Liver (tissue), 8 donors: ENCODE measurements at regions not wholly inside any gene's neighbourhood (a gene's known extent, or its start where the extent isn't known, plus 50 kb on each side); places are given as distances from the start of the nearest gene placed in this dataset.
"Not testable (repeated sequence)": the region's sequence is repeated elsewhere in the genome, so short reads cannot be mapped to it uniquely, and the experiment has no call there.

Experiments
- DNase-seq: peaks from one replicate; pipeline ENCODE4 v3.0.0-alpha.2; 2017; ENCODE audit warnings: low spot score
- H3K27ac ChIP-seq, 2 donors: one replicate each; pipeline ENCODE4 v1.7.0; 2013; ENCODE audit warnings: inconsistent platforms in 2 of 2, low read length in 2 of 2, control low read depth in 1 of 2, low read depth in 1 of 2, mild to moderate bottlenecking in 1 of 2
- H3K27me3 ChIP-seq, 4 donors: one replicate each; pipeline versions ENCODE4 v1.6.1 to v1.7.0; 2013; ENCODE audit warnings: low read length in 3 of 4, inconsistent platforms in 1 of 4, mild to moderate bottlenecking in 1 of 4, moderate library complexity in 1 of 4; ENCODE audit not compliant: control insufficient read depth in 4 of 4, insufficient read depth in 4 of 4
- H3K36me3 ChIP-seq, 4 donors: one replicate each; pipeline versions ENCODE4 v1.6.1 to v1.7.0; 2013; ENCODE audit warnings: low read length in 3 of 4, mild to moderate bottlenecking in 3 of 4, low read depth in 1 of 4, moderate library complexity in 1 of 4; ENCODE audit not compliant: control insufficient read depth in 4 of 4, insufficient read depth in 3 of 4
- H3K4me1 ChIP-seq, 4 donors: one replicate each; pipeline versions ENCODE4 v1.6.1 to v1.7.0; 2013; ENCODE audit warnings: low read length in 3 of 4, mild to moderate bottlenecking in 3 of 4, moderate library complexity in 1 of 4; ENCODE audit not compliant: control insufficient read depth in 4 of 4, insufficient read depth in 4 of 4
- H3K4me3 ChIP-seq, 3 donors: one replicate each; pipeline versions ENCODE4 v1.6.1 to v1.7.0; 2013; ENCODE audit warnings: low read length in 3 of 3, control low read depth in 1 of 3, low read depth in 1 of 3, mild to moderate bottlenecking in 1 of 3
- H3K9ac ChIP-seq, 2 donors: one replicate each; pipeline ENCODE4 v1.7.0; 2013; ENCODE audit warnings: low read length in 2 of 2, mild to moderate bottlenecking in 2 of 2, moderate library complexity in 2 of 2, control low read depth in 1 of 2, low read depth in 1 of 2
- H3K9me3 ChIP-seq, 4 donors: one replicate each; pipeline versions ENCODE4 v1.6.1 to v1.7.0; 2013; ENCODE audit warnings: low read length in 3 of 4; ENCODE audit not compliant: control insufficient read depth in 4 of 4
- CTCF ChIP-seq: fragments of 150-350 bp; IDR thresholded peaks from 2 replicates; pipeline ENCODE4 v1.5.1; 2017; ENCODE audit warnings: improper control_type of control experiment, low read depth, low read length; ENCODE audit not compliant: missing input control
- FOXA2 ChIP-seq: IDR thresholded peaks from 2 replicates; pipeline ENCODE4 v1.6.1; 2016; ENCODE audit warnings: antibody characterized with exemption
- HNF4A ChIP-seq, 2 donors: conservative IDR thresholded peaks; 2 replicates each; pipeline ENCODE4 v1.6.1; 2016; ENCODE audit warnings: antibody characterized with exemption in 2 of 2, mild to moderate bottlenecking in 2 of 2
- MAX ChIP-seq: IDR thresholded peaks from 2 replicates; pipeline ENCODE4 v1.6.1; 2016; ENCODE audit warnings: antibody characterized with exemption
- NR2F2 ChIP-seq: IDR thresholded peaks from 2 replicates; pipeline ENCODE4 v1.6.1; 2016; ENCODE audit warnings: antibody characterized with exemption
- YY1 ChIP-seq: IDR thresholded peaks from 2 replicates; pipeline ENCODE4 v1.6.1; 2016; ENCODE audit warnings: antibody characterized with exemption, mild to moderate bottlenecking
- ZBTB33 ChIP-seq: IDR thresholded peaks from 2 replicates; pipeline ENCODE4 v1.6.1; 2016; ENCODE audit warnings: antibody characterized with exemption
- WGBS: extraction: QIAGEN DNeasy Blood & Tissue Kit; methylation state at CpG from one replicate; pipeline ENCODE4 v1.1.7; 2013; 5-methylcytosine and 5-hydroxymethylcytosine counted together
- donor health status: healthy.
- donor health status: healthy.
- donor health status: healthy.
- donor health status: healthy.
- donor health status: healthy.

GRCh38 chr3:14267976-14268375 lies 89.4 kb downstream of the LSM3 start:
- WGBS = 89% methylated on average over 5 of the region's 5 CpGs
- Histone ChIP-seq H3K27me3 (peaks cover 0 to 2% (median 0%) of the 10 kb centered on the region in 4 donors), H3K9me3 (peaks cover 0 to 7% (median 0%) of the 10 kb centered on the region in 4 donors), H3K4me3 (no peak overlapping the region), H3K4me1 (no peaks in the 10 kb centered on the region), H3K27ac (no peak overlapping the region), H3K36me3 (no peaks in the 10 kb centered on the region), H3K9ac (no peak overlapping the region)
- no peak for DNase-seq
- no peak for TF ChIP-seq YY1
- TF ChIP-seq FOXA2 = no peak
- TF ChIP-seq HNF4A (conservative IDR thresholded peaks at IDR 0.05) = no peak
- no peak for TF ChIP-seq NR2F2
- TF ChIP-seq CTCF = no peak
- no peak for TF ChIP-seq ZBTB33
- TF ChIP-seq MAX = no peak

DNA sequence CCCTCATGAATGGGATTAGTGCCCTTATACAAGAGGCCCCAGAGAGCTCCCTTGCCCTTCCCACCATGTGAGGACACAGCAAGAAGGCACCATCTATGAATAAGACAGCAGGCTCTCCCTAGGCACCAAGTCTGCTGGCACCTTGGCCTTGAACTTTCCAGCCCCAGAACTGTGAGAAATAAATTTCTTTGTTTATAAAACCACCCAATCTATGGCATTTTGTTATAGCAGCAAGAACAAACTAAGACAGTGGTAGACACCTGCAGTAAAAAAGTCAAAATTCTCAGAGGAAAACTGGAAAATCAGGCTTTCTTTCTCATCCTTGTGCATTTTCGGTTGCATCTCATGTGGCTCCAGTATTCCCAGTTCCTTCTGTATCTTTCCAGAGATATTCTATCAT lies 90.3 kb downstream of the LSM3 start:
- Histone ChIP-seq H3K27ac (no peak overlapping the region), H3K4me3 (no peak overlapping the region), H3K36me3 (no peaks in the 10 kb centered on the region), H3K9me3 (peaks cover 0 to 7% (median 0%) of the 10 kb centered on the region in 4 donors), H3K9ac (no peak overlapping the region), H3K4me1 (no peaks in the 10 kb centered on the region), H3K27me3 (peaks cover 0 to 2% (median 0%) of the 10 kb centered on the region in 4 donors)
- WGBS = 96% methylated on average over 1 of the region's 1 CpG
- TF ChIP-seq CTCF = no peak
- TF ChIP-seq NR2F2 = no peak
- no peak for DNase-seq

- H3K4me3 ChIP-seq, H3K36me3 ChIP-seq, H3K27me3 ChIP-seq, DNase-seq, H3K27ac ChIP-seq, H3K9me3 ChIP-seq, H3K4me1 ChIP-seq, H3K9ac ChIP-seq: not testable (repeated sequence)
- WGBS = 95% methylated on average over 15 of the region's 15 CpGs
Observed at GRCh38 chr3:14272041-14272958, 93.7 kb downstream of the LSM3 start.

DNA sequence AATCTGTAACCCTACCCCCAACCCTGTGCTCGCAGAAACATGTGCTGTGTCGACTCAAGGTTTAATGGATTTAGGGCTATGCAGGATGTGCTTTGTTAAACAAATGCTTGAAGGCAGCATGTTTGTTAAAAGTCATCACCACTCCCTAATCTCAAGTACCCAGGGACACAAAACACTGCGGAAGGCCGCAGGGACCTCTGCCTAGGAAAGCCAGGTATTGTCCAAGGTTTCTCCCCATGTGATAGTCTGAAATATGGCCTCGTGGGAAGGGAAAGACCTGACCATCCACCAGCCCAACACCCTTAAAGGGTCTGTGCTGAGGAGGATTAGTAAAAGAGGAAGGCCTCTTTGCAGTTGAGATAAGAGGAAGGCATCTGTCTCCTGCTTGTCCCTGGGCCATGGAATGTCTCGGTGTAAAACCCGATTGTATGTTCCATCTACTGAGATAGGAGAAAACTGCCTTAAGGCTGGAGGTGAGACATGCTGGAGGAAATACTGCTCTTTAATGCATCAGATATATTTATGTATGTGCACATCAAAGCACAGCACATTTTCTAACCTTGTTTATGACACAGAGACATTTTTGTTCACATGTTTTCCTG lies 94.4 kb downstream of the LSM3 start:
- not testable (repeated sequence) for H3K27ac ChIP-seq, H3K4me1 ChIP-seq
- 76% methylated on average over 7 of the region's 7 CpGs for WGBS

More for the DNA sequence above, 94.4 kb downstream of the LSM3 start:
- not testable (repeated sequence) for H3K9ac ChIP-seq, H3K36me3 ChIP-seq, H3K4me3 ChIP-seq, DNase-seq, H3K27me3 ChIP-seq, H3K9me3 ChIP-seq
